ENCODE measurements at regions not wholly inside any gene's neighbourhood (a gene's known extent, or its start where the extent isn't known, plus 50 kb on each side); places are given as distances from the start of the nearest gene placed in this dataset.

GRCh38 chr22:48239461-48240147 is 1477.2 kb downstream of the TBC1D22A start:
- TF ChIP-seq CTCF (IDR thresholded peaks at IDR 0.05) (no peak), ZFX (IDR thresholded peaks at IDR 0.05; ENCODE audit: borderline replicate concordance) (no peak)
